HG03558 (cell line): ENCODE measurements at regions not wholly inside any gene's neighbourhood (a gene's known extent, or its start where the extent isn't known, plus 50 kb on each side); places are given as distances from the start of the nearest gene placed in this dataset.

Experiments
- ATAC-seq: cut with Tn5 transposase; IDR thresholded peaks from one replicate; pipeline ENCODE4 v1.9.1; 2021; ENCODE audit warnings: moderate number of reproducible peaks; ENCODE audit not compliant: unreplicated experiment; ENCODE audit errors: extremely low read depth

GRCh38 chr4:77358315-77358928 is 201.4 kb downstream of the CCNG2 start:
- no peak for ATAC-seq

DNA sequence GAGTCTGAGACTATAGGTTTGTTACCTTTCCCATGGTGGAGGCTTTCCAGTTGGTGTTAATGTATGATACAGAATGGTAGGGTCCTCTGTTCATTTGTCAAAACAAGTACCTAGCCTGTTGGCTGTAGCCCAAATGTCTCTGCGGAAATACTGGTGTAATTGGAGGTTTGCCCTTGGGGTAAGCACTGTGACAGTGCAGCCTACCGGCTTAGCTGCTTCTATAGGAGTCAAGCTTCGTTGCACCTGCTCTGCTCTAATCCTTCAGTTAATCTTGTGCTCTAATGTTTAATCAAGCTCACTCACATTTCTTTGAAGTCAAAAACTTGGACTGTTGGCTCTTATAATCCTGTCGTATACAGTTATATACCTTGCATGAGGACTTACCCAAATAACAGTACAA is 203.4 kb downstream of the CCNG2 start:
- ATAC-seq: no peak

DNA sequence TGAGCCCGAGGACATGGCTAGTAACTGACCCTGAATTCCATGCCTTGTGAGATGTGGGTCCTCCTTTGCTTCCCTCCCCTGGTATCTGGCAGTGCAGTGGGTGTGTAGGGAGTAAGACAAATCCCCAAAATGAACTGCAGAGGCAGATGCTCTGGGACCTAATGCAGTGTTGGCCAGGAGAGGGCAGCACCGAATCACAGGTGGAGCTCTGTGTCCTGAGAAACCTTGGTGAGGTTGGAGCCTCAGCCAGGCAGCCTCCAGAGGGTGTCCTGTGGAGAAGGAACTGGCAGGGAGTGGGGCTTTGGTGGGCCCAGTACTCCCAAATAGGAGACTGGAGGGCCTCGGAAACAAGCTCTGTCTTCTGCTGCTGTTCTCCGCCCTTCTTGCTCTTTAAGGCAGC is 209.9 kb downstream of the CCNG2 start:
- ATAC-seq: peak; percentile 57

- no peak for ATAC-seq
These were observed 210.6 kb downstream of the CCNG2 start for GRCh38 chr4:77367638-77368037.

DNA sequence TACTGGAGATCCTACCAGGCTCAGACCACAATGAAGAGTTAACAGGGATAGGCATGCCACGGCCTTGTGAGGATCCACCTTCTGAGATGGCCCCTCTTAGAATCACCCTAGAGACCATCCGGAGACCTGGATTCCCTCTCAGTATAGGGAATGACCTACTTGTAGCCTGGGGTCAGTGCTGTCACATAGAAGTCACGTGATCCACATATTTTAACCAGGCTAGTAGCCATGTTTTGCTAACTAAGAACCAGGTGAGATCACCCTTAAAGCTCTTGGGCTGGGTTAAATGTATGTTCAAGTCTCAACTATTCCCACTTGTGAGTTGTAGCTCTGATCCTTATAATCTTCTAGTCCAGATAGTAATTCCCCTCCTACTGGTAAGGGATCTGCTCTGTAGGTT is 215.4 kb downstream of the CCNG2 start:
- ATAC-seq: no peak

DNA sequence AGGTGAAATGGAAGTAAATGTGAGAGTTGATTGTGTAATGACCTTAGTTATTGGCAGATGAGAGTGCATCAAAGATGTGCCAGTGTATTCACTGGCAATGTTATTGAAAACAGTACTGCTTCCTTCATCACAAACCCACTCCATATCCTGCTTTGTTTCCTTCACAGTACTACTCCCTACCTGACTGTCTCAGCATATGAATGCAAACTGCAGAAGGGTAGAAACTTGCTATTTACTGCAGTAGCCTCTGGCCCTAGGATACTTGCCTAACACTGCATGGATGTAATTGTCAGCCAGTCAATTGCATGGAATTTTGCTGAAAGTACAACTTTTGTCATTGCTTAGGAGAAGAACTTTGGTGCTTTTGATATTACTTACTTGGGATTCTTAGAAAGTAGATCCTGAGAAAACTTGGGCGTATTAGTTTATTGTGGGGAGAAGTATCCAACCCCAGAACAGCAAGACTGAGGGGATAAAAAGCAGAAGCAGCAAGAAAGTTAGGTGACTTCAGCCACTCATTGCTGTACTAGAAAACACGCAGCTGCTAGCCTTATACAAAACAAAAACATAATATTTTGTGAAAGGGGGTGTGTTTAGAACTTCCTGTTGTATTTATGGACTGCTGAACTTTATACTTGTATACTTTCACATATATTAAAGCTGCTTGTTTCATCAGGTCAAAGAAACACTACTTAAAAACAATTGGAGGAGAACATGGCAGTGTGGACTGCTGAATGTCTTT is 219.0 kb downstream of the CCNG2 start:
- no peak for ATAC-seq

GRCh38 chr4:77376788-77377460 is 219.9 kb downstream of the CCNG2 start:
- no peak for ATAC-seq

DNA sequence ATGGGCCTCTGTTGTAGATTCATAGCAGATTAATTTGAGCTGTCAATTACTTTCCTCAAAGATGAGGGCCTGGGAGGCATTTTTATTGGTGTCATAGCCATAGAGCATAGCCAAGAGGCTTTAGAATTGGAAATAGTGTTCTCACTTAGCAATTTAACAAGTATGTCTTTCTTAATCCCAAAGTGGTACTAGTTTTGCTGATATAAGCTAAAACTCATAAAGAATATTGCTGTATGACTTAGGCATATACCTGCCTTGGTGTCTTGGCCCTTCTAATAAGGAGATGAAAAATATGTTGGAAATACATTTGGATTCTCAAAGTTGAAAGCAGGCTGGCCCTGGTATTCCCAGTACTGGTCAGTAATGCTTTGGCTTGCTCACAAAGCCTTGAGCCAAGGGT is 221.5 kb upstream of the CXCL13 start:
- ATAC-seq: no peak

- no peak for ATAC-seq
These were observed 220.3 kb upstream of the CXCL13 start for GRCh38 chr4:77385124-77385969.

GRCh38 chr4:77393996-77394395 is 211.6 kb upstream of the CXCL13 start:
- ATAC-seq: no peak

GRCh38 chr4:77395481-77395880 is 210.1 kb upstream of the CXCL13 start:
- ATAC-seq: no peak

DNA sequence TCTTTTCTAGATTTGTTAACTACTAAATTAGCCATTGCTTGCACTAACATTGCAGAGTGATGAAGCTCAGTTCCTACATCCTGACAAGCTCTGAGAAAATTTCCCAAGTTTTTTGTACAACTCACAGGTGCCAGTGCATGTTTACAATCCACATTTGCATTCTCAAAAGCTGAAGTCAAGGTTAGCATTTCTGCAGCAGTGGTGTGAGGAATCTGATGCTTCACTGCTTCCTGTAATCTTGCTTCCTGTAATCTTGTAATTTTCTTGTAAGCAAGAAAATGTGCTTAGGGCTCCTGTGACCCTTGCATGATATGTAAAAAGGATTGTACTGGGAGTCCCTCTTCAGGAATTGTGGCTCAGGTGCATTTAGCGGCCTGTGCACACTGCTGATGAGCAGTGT is 207.4 kb upstream of the CXCL13 start:
- no peak for ATAC-seq

- ATAC-seq: no peak
These were observed 205.8 kb upstream of the CXCL13 start for GRCh38 chr4:77399831-77400230.

GRCh38 chr4:77413766-77414165 is 191.9 kb upstream of the CXCL13 start:
- no peak for ATAC-seq

DNA sequence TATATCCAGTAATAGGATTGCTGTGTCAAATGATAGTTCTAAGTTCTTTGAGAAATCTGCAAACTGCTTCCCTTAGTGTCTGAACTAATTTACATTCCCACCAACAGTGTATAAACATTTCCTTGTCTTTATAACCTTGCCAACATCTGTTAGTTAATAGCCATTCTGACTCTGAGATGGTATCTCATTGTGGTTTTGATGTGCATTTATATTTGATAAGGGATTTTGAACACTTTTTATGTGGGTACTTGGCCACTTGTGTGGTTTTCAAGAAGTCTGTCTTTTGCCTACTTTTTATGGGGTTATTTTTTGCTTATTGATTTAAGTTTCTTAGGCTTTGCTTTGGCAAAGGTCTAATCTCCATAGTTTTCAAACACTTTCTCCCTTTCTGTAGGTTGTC is 189.9 kb upstream of the CXCL13 start:
- no peak for ATAC-seq

GRCh38 chr4:77418333-77418732 is 187.3 kb upstream of the CXCL13 start:
- ATAC-seq: no peak

GRCh38 chr4:77430847-77431246 is 174.8 kb upstream of the CXCL13 start:
- no peak for ATAC-seq

- no peak for ATAC-seq
These were observed 174.1 kb upstream of the CXCL13 start for GRCh38 chr4:77431546-77431945.

DNA sequence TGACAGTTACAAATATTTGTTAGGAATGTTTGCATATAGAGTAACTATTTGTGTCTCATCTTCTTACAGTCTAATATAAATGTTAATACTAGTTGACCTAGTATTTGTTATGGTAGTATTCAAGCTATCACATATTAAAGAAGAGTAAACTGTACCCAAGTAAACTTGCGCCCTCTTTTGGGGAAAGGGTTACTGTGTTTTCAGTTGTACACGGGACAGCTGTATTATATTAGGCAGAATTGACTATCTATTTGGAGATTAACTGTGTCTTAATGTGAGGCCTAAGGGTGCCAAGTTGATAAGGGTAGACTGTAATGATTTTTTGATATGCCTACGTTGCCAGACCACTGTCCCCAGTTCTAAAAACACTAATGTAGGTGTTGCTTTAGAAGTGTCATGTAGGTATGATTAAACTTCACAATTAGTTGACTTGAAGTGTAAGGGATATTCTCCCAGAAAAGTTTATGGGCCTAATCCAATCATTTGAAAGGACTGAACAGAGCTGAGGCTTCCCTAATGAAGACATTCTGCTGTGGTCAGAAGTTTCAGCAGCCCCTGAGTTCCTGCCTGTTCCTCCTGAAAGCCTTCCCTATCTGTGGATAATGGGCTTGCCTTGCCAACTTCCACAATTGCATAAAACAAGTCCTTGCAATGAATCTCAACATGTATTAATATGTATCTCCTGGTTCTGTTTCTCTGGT is 172.8 kb upstream of the CXCL13 start:
- ATAC-seq: no peak

DNA sequence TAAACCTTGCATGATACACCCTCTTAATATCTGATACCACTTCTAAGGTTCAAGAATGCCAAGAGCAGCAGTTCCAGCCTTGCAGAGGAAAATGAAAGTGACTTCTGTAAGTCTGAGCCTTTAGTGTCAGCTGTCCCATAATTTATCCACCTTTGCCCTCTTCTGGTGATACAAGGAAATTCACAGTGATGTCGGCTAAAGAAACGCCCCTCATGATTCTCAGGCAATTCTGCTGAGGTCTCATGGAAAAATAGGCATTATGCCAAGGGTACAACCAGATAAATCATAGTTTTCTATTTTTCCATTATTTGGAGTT is 172.2 kb upstream of the CXCL13 start:
- peak; percentile 67 for ATAC-seq
